Lower leg skin (tissue), 3 donors: ENCODE measurements at regions not wholly inside any gene's neighbourhood (a gene's known extent, or its start where the extent isn't known, plus 50 kb on each side); places are given as distances from the start of the nearest gene placed in this dataset.

ENCODE experiments used
- POLR2A ChIP-seq, 2 donors: fragments of 450-650 bp; IDR thresholded peaks; one replicate each; pipeline ENCODE4 v1.6.1; 2016 to 2017; ENCODE audit warnings: antibody characterized with exemption in 2 of 2, mild to moderate bottlenecking in 1 of 2, moderate library complexity in 1 of 2
- TF ChIP-seq, protein P1 (sequence below), 3 donors: fragments of 450-650 bp; IDR thresholded peaks; one replicate each; pipeline ENCODE4 v1.5.1; 2016; ENCODE audit warnings: antibody characterized with exemption in 3 of 3, mild to moderate bottlenecking in 3 of 3, moderate library complexity in 2 of 3

DNA sequence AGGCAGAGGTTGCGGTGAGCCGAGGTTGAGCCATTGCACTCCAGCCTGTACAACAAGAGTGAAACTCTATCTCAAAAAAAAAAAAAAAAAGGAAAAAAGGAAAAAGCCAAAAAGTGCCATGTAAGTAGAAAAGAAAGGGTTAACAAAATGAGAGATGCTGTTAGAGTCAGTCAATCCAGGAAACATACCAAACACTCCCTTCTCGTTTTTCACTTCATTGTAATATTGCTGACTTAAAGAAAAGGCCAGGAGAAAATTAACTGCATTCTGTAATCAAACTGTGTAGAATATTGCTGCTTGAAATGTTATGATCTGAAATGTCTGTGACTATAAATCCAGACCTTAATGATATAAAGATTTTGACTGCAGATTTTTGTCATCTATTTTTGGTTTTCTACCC, 379.1 kb downstream of the ENC1 start:
- TF ChIP-seq, protein P1, sequence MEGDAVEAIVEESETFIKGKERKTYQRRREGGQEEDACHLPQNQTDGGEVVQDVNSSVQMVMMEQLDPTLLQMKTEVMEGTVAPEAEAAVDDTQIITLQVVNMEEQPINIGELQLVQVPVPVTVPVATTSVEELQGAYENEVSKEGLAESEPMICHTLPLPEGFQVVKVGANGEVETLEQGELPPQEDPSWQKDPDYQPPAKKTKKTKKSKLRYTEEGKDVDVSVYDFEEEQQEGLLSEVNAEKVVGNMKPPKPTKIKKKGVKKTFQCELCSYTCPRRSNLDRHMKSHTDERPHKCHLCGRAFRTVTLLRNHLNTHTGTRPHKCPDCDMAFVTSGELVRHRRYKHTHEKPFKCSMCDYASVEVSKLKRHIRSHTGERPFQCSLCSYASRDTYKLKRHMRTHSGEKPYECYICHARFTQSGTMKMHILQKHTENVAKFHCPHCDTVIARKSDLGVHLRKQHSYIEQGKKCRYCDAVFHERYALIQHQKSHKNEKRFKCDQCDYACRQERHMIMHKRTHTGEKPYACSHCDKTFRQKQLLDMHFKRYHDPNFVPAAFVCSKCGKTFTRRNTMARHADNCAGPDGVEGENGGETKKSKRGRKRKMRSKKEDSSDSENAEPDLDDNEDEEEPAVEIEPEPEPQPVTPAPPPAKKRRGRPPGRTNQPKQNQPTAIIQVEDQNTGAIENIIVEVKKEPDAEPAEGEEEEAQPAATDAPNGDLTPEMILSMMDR (IDR thresholded peaks at IDR 0.05) = no peak
- no peak for TF ChIP-seq POLR2A (IDR thresholded peaks at IDR 0.05)
